Ovary (tissue), 3 donors: ENCODE measurements at regions not wholly inside any gene's neighbourhood (a gene's known extent, or its start where the extent isn't known, plus 50 kb on each side); places are given as distances from the start of the nearest gene placed in this dataset.

Experiments
- CTCF ChIP-seq, 3 donors: fragments of 450-650 bp in 2 of 3; fragments of 200-600 bp in 1 of 3; IDR thresholded peaks; one replicate each; pipeline versions ENCODE4 v1.5.1 to v1.8.0; 2016 to 2022; ENCODE audit warnings: antibody characterized with exemption in 3 of 3, mild to moderate bottlenecking in 1 of 3
- POLR2A ChIP-seq: fragments of 450-650 bp; IDR thresholded peaks from one replicate; pipeline ENCODE4 v1.6.1; 2017; ENCODE audit warnings: antibody characterized with exemption, mild to moderate bottlenecking, moderate library complexity
- donor health status: DM: no; HTN: no; CAD: no.

- TF ChIP-seq CTCF (IDR thresholded peaks at IDR 0.05): no peak
- no peak for TF ChIP-seq POLR2A
Measured at GRCh38 chrX:150217609-150218008, 145.5 kb upstream of the MAMLD1 start.
